ENCODE measurements at regions not wholly inside any gene's neighbourhood (a gene's known extent, or its start where the extent isn't known, plus 50 kb on each side); places are given as distances from the start of the nearest gene placed in this dataset.

DNA sequence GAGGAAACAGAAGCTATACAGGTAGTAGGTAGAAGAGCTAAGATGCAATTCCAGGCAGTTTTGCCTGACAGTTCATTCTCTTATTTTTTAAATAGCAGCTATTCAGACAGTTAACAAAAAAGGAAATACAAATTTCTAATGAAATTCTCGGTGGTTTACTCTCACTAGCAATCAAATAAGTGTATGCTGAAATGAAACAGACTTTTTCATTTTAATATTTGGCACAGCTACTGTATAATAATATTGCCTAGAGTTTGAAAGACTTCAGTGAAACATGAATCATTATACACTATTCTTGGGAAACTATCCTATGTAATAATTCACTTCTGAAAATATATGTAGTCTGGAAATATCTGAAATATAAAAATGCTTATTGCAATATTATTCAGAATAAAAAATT is 463.2 kb upstream of the AGTR1 start:
- Histone ChIP-seq H3K9ac (ENCODE audit: extremely low read depth, low read length, poor library complexity, severe bottlenecking) (no peak overlapping the region), H3K36me3 (ENCODE audit: control insufficient read depth, insufficient read depth, low read length) (no peaks in the 10 kb centered on the region), H3K4me3 (ENCODE audit: low read length) (no peak overlapping the region), H3K9me3 (ENCODE audit: control insufficient read depth, low read length) (no peaks in the 10 kb centered on the region), H3K27ac (ENCODE audit: low read depth, low read length) (no peak overlapping the region), H3K4me1 (ENCODE audit: control insufficient read depth, insufficient read depth, low read length) (no peaks in the 10 kb centered on the region), H3K27me3 (ENCODE audit: control insufficient read depth, insufficient read depth, low read length, poor library complexity, severe bottlenecking) (no peaks in the 10 kb centered on the region)
- no peaks in the 10 kb centered on the region for H3K27me3 Mint-ChIP-seq (ENCODE audit: insufficient read depth)
- H3K9me3 Mint-ChIP-seq: no peaks in the 10 kb centered on the region
- no peaks in the 10 kb centered on the region for H3K4me1 Mint-ChIP-seq
- no peak for DNase-seq
- no peak overlapping the region for H3K4me3 Mint-ChIP-seq
- TF ChIP-seq, protein P1, sequence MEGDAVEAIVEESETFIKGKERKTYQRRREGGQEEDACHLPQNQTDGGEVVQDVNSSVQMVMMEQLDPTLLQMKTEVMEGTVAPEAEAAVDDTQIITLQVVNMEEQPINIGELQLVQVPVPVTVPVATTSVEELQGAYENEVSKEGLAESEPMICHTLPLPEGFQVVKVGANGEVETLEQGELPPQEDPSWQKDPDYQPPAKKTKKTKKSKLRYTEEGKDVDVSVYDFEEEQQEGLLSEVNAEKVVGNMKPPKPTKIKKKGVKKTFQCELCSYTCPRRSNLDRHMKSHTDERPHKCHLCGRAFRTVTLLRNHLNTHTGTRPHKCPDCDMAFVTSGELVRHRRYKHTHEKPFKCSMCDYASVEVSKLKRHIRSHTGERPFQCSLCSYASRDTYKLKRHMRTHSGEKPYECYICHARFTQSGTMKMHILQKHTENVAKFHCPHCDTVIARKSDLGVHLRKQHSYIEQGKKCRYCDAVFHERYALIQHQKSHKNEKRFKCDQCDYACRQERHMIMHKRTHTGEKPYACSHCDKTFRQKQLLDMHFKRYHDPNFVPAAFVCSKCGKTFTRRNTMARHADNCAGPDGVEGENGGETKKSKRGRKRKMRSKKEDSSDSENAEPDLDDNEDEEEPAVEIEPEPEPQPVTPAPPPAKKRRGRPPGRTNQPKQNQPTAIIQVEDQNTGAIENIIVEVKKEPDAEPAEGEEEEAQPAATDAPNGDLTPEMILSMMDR (conservative IDR thresholded peaks at IDR 0.05): no peak
- WGBS, 2 experiments (ENCODE audit: insufficient coverage in 1 of 2, insufficient read length in 1 of 2): 100% methylated on average over 1 of the region's 1 CpG; no CpG with 5 or more reads in 1 of the 2 experiments
- H3K27ac Mint-ChIP-seq: no peak overlapping the region
- H3K36me3 Mint-ChIP-seq (ENCODE audit: low read depth): no peaks in the 10 kb centered on the region

DNA sequence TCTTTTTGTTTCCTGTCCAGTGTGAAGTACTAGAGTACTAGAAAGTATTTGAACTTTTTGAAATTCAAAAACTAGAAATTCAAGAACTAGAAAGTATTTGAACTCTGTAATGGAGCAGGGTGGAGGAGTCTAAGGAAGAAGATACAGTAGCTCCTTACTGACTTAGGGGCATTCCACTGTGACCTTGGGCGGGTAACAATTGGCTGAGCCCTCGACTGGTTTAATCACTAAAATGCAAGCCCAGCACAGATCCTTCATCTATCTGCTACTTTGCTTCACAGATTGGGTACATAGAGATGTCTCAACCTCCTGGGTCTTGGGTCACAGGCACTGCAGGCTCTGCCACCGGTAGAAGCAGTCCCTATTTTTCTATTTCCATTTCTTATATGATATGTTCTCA is 462.1 kb upstream of the AGTR1 start:
- TF ChIP-seq, protein P1 (conservative IDR thresholded peaks at IDR 0.05): no peak
- Mint-ChIP-seq H3K27ac (no peak overlapping the region), H3K4me3 (no peak overlapping the region), H3K4me1 (no peaks in the 10 kb centered on the region), H3K9me3 (no peaks in the 10 kb centered on the region), H3K27me3 (ENCODE audit: insufficient read depth) (no peaks in the 10 kb centered on the region), H3K36me3 (ENCODE audit: low read depth) (no peaks in the 10 kb centered on the region)
- H3K9me3 ChIP-seq (ENCODE audit: control insufficient read depth, low read length): no peaks in the 10 kb centered on the region
- no peaks in the 10 kb centered on the region for H3K36me3 ChIP-seq (ENCODE audit: control insufficient read depth, insufficient read depth, low read length)
- H3K27ac ChIP-seq (ENCODE audit: low read depth, low read length): no peak overlapping the region
- H3K4me3 ChIP-seq (ENCODE audit: low read length): no peak overlapping the region
- 92 to 93% methylated on average over 2 to 3 of the region's 3 CpGs for WGBS, 2 experiments (ENCODE audit: insufficient coverage in 1 of 2, insufficient read length in 1 of 2)
- H3K27me3 ChIP-seq (ENCODE audit: control insufficient read depth, insufficient read depth, low read length, poor library complexity, severe bottlenecking): no peaks in the 10 kb centered on the region
- no peak for DNase-seq
- no peaks in the 10 kb centered on the region for H3K4me1 ChIP-seq (ENCODE audit: control insufficient read depth, insufficient read depth, low read length)
- H3K9ac ChIP-seq (ENCODE audit: extremely low read depth, low read length, poor library complexity, severe bottlenecking): no peak overlapping the region

DNA sequence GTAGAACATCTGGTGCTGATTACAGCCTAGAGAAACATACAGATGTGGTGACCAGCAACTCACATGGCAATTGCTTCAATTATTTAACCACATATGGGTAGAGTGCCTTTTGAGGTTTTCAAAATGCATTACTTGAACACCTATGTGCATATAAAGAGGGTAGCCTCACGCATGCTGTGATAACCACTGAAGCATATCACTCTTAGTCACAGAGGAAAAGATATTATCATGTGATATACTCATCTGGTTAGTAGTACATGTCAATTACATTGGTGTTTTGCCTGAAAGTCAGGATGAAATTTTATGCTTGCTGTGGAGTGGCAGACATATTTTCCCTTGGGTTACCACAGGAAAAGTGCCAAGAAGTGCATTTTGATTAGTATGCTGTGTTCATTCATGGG is 459.3 kb upstream of the AGTR1 start:
- H3K4me3 Mint-ChIP-seq: no peak overlapping the region
- Histone ChIP-seq H3K4me1 (ENCODE audit: control insufficient read depth, insufficient read depth, low read length) (no peaks in the 10 kb centered on the region), H3K27me3 (ENCODE audit: control insufficient read depth, insufficient read depth, low read length, poor library complexity, severe bottlenecking) (no peaks in the 10 kb centered on the region), H3K9me3 (ENCODE audit: control insufficient read depth, low read length) (no peaks in the 10 kb centered on the region), H3K4me3 (ENCODE audit: low read length) (no peak overlapping the region), H3K9ac (ENCODE audit: extremely low read depth, low read length, poor library complexity, severe bottlenecking) (no peak overlapping the region), H3K36me3 (ENCODE audit: control insufficient read depth, insufficient read depth, low read length) (no peaks in the 10 kb centered on the region), H3K27ac (ENCODE audit: low read depth, low read length) (no peak overlapping the region)
- no peak overlapping the region for H3K27ac Mint-ChIP-seq
- no peaks in the 10 kb centered on the region for H3K9me3 Mint-ChIP-seq
- WGBS, 2 experiments (ENCODE audit: insufficient coverage in 1 of 2, insufficient read length in 1 of 2): 92% methylated on average over 1 of the region's 1 CpG; no CpG with 5 or more reads in 1 of the 2 experiments
- H3K36me3 Mint-ChIP-seq (ENCODE audit: low read depth): no peaks in the 10 kb centered on the region
- no peak for DNase-seq
- H3K4me1 Mint-ChIP-seq: no peaks in the 10 kb centered on the region
- H3K27me3 Mint-ChIP-seq (ENCODE audit: insufficient read depth): no peaks in the 10 kb centered on the region
- TF ChIP-seq, protein P1 (conservative IDR thresholded peaks at IDR 0.05): no peak
